ENCODE measurements at regions not wholly inside any gene's neighbourhood (a gene's known extent, or its start where the extent isn't known, plus 50 kb on each side); places are given as distances from the start of the nearest gene placed in this dataset.

DNA sequence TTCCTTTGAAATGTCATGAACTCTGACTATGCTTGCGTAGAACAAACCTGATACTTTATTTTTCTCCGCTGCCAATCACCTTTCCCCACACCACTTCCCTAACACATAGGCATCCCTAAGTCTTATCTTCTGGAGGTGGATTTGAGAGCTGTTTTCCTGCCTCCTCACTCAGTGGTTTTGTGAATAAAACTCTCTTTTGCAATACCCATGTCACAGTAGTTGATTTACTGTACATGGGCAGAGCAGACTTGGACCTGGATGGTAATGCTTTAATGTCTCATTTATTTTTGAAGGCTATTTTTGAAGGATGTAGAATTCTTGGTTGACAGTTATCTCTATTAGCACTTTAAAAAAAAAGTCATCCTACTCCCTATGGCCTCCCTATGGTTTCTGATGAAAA, 881.8 kb downstream of the SLITRK5 start:
- DNase-seq (ENCODE audit: low read depth in 2 of 2, low spot score in 1 of 2): no peak

DNA sequence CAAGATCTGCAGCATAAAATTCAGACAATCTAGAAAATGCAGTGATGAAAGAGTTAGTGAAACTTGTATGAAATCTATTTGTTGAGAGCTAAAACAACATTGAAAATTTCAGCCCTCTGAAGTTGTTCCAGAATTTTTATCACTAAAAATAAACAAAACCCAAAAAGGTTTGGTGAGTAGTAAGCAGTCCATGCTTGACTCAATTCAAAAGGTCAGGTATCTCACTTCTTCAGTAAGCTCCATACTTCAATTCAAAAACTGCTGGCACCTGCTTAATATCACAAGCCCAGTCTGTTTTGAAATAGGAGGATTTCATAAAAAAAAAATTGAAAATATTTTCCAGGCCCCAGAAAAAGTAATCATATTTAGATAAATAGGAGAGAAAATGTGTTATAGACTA, 894.4 kb downstream of the SLITRK5 start:
- DNase-seq (ENCODE audit: low read depth in 2 of 2, low spot score in 1 of 2): no peak

DNA sequence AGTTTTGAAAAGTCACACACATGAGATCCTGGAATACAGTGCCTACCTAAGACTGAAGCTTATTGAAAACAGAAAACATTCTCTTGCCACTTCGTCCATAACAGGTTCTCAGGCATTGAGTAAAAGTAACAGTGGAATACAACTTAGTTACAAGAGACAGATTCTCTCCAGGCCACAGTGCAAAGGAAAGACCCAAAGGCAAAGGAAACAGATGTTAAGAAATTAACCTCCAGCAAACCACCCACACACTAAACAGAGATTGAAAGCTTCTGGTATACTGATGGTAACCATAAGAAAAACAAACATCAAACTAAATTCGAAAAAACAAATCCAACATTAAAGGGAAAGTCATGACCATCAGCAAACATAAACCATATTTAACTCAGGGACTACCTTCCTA, 914.7 kb downstream of the SLITRK5 start:
- DNase-seq (ENCODE audit: low read depth in 2 of 2, low spot score in 1 of 2): no peak

DNA sequence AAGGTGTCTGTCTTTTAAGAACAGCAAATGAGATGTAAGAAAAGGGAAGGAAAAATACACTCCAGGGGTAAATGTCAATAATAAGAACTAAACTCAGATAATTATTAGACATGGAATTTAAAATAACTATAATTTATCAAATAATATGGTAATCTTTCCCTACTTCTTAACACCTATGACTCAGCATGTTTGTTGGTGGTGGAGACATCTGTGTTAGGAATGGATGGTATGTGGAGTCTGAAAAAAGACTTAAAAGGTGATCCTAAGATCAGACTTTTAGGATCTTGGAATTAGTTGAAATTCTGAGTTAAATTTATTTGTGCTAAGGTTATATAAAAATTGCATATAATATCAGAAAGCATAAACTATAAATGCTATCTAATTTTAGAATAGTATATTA, 915.1 kb downstream of the SLITRK5 start:
- DNase-seq (ENCODE audit: low read depth in 2 of 2, low spot score in 1 of 2): no peak

DNA sequence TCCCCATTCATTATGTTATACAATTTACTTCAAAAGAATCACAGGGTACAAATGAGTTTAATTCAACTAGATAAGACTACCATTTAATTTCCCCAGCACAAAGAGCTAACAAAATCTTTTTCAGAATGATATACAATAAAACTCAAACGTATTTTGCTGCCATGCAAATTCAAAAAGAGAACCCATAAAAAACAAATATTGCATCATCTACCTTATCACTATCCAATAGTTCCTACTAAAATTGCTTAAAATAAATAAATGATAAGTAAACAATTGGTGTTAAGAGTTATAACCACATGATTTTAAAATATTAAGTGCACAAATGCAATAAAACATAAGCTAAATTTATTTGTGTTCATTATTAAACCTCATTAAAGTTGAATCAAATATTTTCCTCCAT, 919.4 kb downstream of the SLITRK5 start:
- no peak for DNase-seq (ENCODE audit: low read depth in 2 of 2, low spot score in 1 of 2)

DNA sequence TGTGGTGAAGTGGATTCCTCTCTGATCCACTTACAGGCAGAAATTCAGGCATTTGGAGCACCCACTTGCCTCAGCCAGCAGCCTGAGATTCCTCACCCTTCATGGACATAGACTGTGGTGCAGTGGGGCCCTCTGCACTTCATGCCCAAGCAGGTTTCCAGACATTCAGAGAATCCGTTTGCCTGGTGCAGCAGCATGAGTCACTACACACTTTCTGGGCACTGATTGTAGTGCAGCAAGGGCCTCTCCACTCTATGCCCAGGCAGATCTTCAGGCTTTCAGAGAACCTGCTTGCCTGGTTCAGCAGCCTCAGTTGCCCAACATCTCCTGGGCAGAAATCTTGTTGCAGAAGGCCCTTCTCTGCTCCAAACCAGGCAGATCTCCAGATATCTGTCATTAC, 920.9 kb downstream of the SLITRK5 start:
- no peak for DNase-seq (ENCODE audit: low read depth in 2 of 2, low spot score in 1 of 2)

DNA sequence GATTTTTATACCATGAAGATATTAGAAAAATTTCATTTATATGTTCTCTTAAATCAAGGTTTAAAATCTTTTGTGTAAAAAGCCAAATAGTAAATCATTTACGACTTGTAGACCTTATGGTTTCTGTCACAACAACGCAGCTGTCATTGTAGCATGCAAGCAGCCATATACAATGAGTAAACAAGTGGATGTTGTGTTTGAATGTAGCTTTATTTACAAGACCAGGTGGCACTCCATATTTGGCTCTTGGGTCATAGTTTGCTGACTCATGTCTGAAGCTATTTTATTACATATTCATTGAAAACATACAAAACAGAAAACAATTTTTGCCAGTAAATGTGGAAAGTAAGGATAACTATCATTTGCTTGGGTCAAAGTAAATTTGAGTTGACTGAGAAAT, 930.8 kb downstream of the SLITRK5 start:
- no peak for DNase-seq (ENCODE audit: low read depth in 2 of 2, low spot score in 1 of 2)

DNA sequence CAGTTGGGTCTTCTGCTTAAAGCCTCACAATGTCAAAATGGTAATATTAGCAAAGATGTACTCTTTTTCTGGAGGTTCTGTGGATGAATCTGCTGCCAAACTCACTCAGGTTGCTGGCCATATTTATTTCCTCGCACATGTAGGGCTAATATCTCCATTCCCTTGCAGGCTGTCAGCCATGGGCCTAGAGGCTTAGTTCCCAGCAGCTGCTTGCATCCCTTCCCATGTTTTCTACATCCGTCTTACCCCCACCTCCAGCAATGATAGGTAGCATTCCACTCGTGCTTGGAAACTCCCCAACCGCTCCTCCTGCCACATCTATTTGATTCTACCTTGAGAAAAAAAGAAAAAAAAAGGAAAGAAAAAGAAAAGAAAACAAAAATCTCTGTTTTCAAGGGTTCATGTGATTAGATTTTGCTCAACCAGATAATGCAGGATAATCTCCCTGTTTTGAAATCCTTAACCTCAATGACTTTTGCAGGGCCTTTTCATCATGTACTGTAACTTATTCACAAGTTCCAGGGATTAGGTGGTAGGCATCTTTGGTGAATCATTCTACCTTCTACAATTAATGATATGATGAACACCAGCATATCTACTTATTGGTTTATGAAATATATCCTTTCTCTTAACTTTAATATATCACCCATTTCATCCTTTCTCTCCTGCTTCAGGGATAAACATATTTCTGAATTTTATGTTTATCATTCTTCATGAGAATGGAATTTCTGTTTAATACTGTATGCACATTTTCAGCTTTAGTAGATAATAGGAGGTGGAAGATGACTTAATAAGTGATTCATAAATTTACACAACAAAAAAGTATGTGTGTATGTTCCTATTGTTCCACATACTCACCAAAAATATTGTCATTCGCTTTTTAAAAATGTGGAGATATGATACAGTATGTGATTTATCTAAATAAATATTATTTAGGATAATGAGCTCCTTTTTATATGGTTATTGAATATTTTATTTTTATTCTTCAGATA, 931.9 kb downstream of the SLITRK5 start:
- no peak for DNase-seq (ENCODE audit: low read depth in 2 of 2, low spot score in 1 of 2)

DNA sequence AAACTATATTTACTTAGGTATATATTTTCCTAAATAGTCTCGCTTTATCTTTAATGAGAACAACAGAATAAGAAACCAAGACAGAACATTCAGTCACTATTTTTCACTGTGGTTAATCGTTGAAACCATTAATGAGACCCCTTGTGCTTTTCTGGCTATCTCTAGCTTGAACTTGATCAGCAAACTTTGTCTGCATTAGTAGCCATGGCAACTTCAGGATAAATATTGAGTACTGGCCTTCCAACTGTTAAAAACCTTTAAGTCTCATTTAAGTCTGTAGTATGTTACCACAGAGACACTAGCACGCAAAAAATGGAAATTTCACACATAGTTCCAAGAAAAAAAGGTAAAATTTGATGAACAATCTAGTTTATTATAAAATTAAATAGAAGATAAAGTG, 946.0 kb downstream of the SLITRK5 start:
- DNase-seq (ENCODE audit: low read depth in 2 of 2, low spot score in 1 of 2): no peak

DNA sequence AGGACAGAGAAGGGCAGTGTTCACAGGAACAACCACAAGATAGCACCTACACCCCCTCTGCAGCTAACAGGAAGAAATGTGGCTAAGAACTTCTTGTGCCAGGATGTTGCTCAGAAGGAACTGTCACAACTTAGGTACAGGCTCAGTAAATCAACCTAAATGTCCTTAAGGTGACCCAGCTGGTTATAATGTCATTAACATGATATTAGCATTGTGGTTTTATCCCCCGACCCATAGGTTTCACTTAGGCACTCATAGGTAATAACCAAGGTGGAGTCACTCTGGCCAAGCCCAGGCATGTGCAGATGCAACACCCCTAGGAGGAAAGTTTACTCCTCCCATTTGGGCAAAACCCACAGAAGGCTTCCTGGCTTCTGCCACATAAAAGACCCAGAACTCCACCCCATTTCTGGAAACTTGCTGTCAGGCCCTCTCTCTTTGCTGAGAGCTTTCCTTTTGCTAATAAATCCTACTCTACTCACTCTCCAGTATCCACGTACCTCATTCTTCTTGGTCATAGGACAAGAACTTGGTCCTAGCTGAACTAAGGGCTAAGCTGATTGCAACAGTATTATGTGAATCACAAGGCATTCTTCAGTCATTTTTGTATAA, 951.3 kb downstream of the SLITRK5 start:
- DNase-seq (ENCODE audit: low read depth in 2 of 2, low spot score in 1 of 2): no peak

DNA sequence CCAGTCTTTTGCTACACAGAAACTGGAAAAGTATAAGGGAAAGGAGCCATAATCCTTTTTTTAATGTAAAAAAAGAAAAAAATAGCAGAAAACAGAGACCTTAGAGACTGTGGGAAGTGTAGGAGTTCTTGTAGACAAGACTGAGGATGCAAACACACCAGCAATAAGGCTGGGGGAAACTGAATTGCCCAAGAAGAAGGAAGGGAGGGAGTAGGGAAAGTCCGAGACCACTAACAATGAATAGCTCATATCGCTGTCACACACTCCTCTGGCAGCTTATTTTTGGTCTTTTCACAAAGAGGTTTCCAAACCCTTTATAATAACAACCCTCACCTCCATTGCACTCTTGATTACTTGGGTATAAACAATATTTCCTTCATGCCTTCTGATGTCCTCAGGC, 952.0 kb downstream of the SLITRK5 start:
- DNase-seq (ENCODE audit: low read depth in 2 of 2, low spot score in 1 of 2): no peak

DNA sequence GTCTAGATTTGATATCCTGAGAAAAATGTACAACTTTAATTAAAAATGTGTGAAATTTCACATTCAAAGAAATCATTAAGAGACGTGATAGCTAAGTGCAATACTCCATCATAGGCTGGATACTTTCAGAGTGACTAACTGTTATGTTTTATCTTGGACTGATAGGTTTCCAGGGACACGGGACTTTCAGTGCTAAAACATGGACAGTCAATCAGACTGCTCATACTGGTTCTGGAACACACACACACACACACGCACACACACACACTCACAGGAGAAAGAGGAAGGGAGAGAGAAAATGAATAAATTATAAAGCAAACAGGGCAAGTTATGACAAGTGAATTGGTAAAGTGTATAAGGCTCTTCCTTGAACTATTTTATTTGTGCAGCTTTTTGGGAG, 955.9 kb downstream of the SLITRK5 start:
- DNase-seq (ENCODE audit: low read depth in 2 of 2, low spot score in 1 of 2): no peak

DNA sequence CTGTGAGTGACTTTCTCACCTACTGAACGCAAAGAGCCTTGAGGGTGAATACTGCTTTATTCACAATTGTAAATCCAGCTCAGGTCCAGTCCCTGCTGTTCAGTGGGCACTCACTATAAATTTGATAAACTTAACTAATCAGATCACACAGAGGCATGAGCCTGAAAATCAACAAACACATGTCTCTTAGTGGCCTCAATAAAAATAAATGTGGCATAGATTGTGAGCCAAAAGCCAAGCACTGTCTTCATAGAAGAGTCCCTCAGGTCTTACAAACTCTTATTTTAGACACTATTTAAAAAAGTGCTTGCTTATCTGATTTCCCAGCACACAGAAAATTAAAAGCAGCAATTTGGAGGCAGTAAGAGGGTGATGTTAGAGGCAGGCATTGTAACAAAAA, 957.7 kb downstream of the SLITRK5 start:
- no peak for DNase-seq (ENCODE audit: low read depth in 2 of 2, low spot score in 1 of 2)

DNA sequence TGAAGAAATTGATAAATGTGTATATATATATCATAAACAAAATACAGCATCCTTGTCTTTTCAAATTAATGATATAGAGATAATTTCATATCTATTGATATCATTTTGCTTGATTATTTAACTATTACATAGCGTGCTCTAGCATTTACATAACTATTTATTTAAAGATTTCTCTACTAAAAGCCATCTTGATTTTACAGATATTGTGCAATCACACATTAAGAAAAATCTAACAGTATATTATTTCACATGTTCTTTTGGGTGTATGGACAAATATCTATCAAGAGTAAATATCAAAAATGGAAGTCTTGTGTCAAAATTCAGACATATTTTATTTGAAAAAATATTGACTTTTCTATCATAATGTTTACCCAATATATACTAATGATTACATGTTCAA, 966.8 kb downstream of the SLITRK5 start:
- no peak for DNase-seq (ENCODE audit: low read depth in 2 of 2, low spot score in 1 of 2)

DNA sequence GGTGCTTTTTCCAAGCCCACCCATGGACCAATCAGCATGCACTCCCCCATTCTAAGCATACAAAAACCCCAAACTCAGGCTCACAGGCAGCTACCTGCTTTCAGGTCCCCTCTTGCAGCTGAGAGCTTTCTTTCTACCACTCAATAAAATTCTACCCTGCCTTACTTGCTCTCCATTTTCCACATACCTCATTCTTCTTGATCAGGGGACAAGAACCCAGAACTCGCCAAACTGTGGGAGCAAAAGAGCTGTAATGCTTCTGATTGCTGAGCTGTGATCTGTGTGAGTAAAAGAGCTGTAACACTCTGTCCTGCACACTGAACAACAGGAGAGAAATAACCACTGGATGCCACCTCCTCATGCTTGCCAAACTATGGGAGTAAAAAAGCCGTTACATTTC, 972.1 kb downstream of the SLITRK5 start:
- DNase-seq (ENCODE audit: low read depth in 2 of 2, low spot score in 1 of 2): no peak

DNA sequence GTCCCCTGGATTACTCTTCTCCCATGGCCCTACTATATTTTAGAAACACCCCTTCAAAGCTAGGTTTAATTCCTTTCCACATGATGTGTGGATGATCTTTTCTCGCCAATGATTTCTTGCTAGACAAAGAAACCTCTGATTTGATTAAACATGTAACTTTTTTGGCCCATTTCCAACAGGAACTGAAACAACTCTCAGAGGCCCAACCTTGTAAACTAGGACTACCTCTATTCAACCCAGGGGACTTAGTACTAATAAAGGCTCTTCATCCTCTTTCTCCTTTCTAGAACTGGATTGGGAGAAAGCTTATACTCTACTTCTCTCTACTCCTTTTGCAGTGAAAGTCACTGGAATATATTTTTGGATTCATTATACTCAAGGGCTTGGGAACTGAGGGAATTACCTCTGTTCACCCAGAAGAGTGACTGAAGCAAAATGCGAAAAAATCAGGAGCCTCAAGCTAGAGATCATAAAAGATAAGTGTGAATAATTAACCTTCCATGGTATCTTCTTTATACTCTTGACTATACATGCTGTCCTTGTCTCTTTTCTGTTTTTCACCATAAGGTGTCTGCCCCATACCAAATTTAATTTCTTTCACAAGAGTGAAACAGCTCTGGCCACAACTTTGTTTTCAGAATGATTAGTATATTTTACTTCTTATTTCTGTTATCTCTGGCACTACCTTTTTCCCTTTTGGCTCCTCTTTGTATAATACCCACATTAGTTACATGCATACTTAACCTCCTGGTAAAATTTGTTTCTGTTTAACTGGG, 977.6 kb downstream of the SLITRK5 start:
- no peak for DNase-seq (ENCODE audit: low read depth in 2 of 2, low spot score in 1 of 2)

DNA sequence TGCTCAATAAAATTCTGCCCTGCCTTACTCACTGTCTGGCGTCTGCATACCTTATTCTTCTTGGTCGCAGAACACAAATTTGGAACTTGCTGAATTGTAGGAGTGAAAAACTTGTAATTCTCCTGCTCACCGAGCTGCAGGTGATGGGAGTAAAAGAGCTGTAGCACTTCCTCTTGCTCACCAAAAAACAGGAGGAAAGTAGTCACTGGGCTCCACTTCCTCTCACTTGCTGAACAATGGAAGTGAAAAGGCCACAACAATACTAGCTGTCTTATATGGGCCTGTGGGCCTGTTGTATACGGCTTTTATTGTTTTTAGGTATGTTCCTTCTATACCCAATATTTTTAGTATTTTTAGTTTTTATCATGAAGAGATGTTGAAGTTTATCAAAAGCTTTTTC, 978.7 kb downstream of the SLITRK5 start:
- no peak for DNase-seq (ENCODE audit: low read depth in 2 of 2, low spot score in 1 of 2)

DNA sequence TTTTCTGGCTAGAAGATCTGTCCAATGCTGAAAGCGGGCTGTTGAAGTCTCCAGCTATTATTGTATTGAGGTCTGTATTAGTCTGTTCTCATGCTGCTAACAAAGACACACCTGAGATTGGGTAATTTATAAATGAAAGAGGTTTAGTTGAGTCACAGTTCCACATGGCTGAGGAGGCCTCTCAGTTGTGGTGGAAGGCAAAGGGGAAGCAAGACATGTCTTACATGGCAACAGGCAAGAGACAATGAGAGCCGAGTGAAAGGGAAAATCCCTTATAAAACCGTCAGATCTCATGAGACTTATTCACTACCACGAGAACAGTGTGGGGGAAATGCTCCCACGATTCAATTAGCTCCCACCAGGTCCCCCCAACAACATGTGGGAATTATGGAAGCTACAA, 980.4 kb downstream of the SLITRK5 start:
- DNase-seq (ENCODE audit: low read depth in 2 of 2, low spot score in 1 of 2): no peak

DNA sequence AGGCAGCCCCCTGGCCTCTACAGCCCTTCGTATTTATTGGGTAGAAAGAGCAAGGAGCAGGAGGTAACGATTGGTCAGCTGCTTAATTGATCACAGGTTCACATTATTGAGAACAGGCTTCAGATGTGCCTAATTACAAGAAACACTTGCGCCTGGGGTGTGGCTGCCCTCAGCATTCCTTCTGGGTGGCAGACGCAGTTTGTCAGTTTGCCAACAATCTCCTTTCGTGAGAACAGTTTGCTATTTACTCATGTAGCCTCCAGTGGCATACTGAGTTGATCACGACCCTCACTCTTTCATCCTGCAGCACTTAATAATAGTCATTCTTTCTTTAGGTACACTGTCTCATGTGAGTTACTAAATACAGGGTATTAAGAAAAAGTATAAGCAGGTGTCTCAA, 985.6 kb downstream of the SLITRK5 start:
- DNase-seq (ENCODE audit: low read depth in 2 of 2, low spot score in 1 of 2): no peak

DNA sequence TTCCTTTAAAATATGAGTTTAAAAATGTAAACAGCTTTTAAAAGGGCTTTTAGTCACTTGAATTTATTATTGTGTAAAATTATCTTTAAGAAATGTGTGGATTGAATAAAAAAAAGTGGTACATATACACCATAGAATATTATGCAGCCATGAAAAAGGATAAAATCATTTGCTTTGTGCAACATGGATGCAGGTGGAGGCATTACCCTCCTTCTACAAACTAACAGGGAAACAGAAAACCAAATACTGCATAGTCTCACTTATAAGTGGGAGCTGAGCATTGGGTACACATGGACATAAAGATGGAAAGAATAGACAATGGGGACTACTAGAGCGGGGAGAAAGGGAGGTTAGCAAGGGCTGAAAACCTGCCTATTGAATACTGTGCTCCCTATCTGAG, 999.3 kb downstream of the SLITRK5 start:
- no peak for DNase-seq (ENCODE audit: low read depth in 2 of 2, low spot score in 1 of 2)

DNA sequence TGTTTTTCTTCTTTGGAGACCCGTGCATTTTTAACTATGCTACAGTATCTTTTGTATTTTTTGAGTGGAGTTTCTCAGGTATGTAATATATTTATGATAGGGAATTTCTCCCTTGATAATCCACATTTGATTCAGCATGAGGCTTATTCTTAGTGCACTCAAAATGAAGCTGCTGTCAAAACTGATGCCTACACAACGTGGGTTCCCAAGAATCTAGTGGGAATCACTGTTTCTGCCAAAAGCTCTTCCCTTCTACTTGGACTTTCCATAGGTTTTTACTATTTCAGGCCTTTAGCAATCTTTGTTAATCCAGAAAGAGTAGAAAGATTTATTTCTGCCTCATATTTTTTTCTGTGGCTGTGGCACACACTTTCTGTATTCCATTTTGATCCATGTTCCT, 1003.7 kb downstream of the SLITRK5 start:
- no peak for DNase-seq (ENCODE audit: low read depth in 2 of 2, low spot score in 1 of 2)
